Neural progenitor cell (in vitro differentiated cells): ENCODE measurements at regions not wholly inside any gene's neighbourhood (a gene's known extent, or its start where the extent isn't known, plus 50 kb on each side); places are given as distances from the start of the nearest gene placed in this dataset.

Experiments
- CTCF ChIP-seq: fragments of 200-600 bp; sonication (generic); IDR thresholded peaks from 2 replicates; pipeline ENCODE4 v1.5.1; 2017; ENCODE audit warnings: antibody characterized with exemption, mild to moderate bottlenecking
- EZH2 ChIP-seq: fragments of 200-600 bp; sonication (generic); IDR thresholded peaks from 2 replicates; pipeline ENCODE4 v1.6.1; 2017; ENCODE audit warnings: antibody characterized with exemption, mild to moderate bottlenecking, moderate library complexity

GRCh38 chr6:68008445-68008844 lies 626.6 kb upstream of the ADGRB3 start:
- TF ChIP-seq EZH2 (no peak), CTCF (no peak)
